Activated CD4-positive, alpha-beta T cell treated with anti-CD3 and anti-CD28 coated beads, Interleukin-2, Interleukin-4, amounts not matched to agents 100 ng/mL and 50 ng/mL, durations not matched to agents 16 hours and 8 hours (primary cell): ENCODE measurements at regions not wholly inside any gene's neighbourhood (a gene's known extent, or its start where the extent isn't known, plus 50 kb on each side); places are given as distances from the start of the nearest gene placed in this dataset.

ENCODE experiments used
- DNase-seq: peaks from one replicate; pipeline ENCODE4 v3.0.0-alpha.2; 2020; ENCODE audit warnings: low spot score

GRCh38 chr10:78395162-78395561, 361.5 kb downstream of the RPS24 start:
- DNase-seq: no peak

- no peak for DNase-seq
Observed at GRCh38 chr10:78396754-78397153, 363.1 kb downstream of the RPS24 start.

GRCh38 chr10:78397786-78398185, 364.1 kb downstream of the RPS24 start:
- DNase-seq: no peak

- DNase-seq: no peak
Observed at GRCh38 chr10:78398382-78398781, 364.7 kb downstream of the RPS24 start.

GRCh38 chr10:78401624-78402367, 368.1 kb downstream of the RPS24 start:
- DNase-seq: no peak

- no peak for DNase-seq
Observed at GRCh38 chr10:78402591-78402990, 368.9 kb downstream of the RPS24 start.

- DNase-seq: no peak
Observed at GRCh38 chr10:78403781-78404180, 370.1 kb downstream of the RPS24 start.

GRCh38 chr10:78404296-78404695, 370.6 kb downstream of the RPS24 start:
- no peak for DNase-seq

- no peak for DNase-seq
Observed at GRCh38 chr10:78405231-78405630, 371.6 kb downstream of the RPS24 start.

- DNase-seq: no peak
Observed at GRCh38 chr10:78405736-78406135, 372.1 kb downstream of the RPS24 start.

- no peak for DNase-seq
Observed at GRCh38 chr10:78406648-78407008, 373.0 kb downstream of the RPS24 start.

GRCh38 chr10:78407009-78407711, 373.5 kb downstream of the RPS24 start:
- DNase-seq: peak; percentile 47

GRCh38 chr10:78407966-78408365, 374.3 kb downstream of the RPS24 start:
- DNase-seq: no peak

- DNase-seq: no peak
Observed at GRCh38 chr10:78408671-78409472, 375.2 kb downstream of the RPS24 start.

GRCh38 chr10:78410046-78410965, 376.6 kb downstream of the RPS24 start:
- DNase-seq: no peak

GRCh38 chr10:78411716-78412115, 378.1 kb downstream of the RPS24 start:
- DNase-seq: no peak

- DNase-seq: no peak
Observed at GRCh38 chr10:78412605-78413004, 378.9 kb downstream of the RPS24 start.

- no peak for DNase-seq
Observed at GRCh38 chr10:78413076-78414055, 379.7 kb downstream of the RPS24 start.

- DNase-seq: no peak
Observed at GRCh38 chr10:78414380-78414779, 380.7 kb downstream of the RPS24 start.

- no peak for DNase-seq
Observed at GRCh38 chr10:78415111-78415510, 381.4 kb downstream of the RPS24 start.
